A549 (cell line): ENCODE measurements at regions not wholly inside any gene's neighbourhood (a gene's known extent, or its start where the extent isn't known, plus 50 kb on each side); places are given as distances from the start of the nearest gene placed in this dataset.

ENCODE experiments used
- ATAC-seq, 2 experiments: fragments of 200-7000 bp in 1 of 2; fragments of >200 bp in 1 of 2; cut with Nextera tagmentation in 1 of 2; cut with Tn5 transposase in 1 of 2; 3 replicates each; pipeline versions ENCODE4 v1.8.0 to v1.9.1; 2018 to 2020; ENCODE audit warnings: mild to moderate bottlenecking in 1 of 2, moderate library complexity in 1 of 2
- CTCF ChIA-PET: fragments of 300-600 bp; sonication (Branson Sonifier 250); formaldehyde crosslinking; extraction: SDS; loops from one replicate; lab custom pipeline; 2021; ENCODE audit warnings: antibody characterized with exemption, inconsistent platforms; lab: Yijun Ruan, JAX
- POLR2A ChIA-PET: fragments of 350-600 bp; formaldehyde crosslinking; extraction: SDS; loops from one replicate; lab custom pipeline; 2021; ENCODE audit warnings: antibody characterized with exemption, inconsistent platforms; lab: Yijun Ruan, JAX
- DNase-seq, 2 experiments: peaks; one replicate each; pipeline versions ENCODE4 v3.0.0 to v3.0.0-alpha.2; 2011 to 2016; ENCODE audit warnings: low read depth in 1 of 2, low spot score in 1 of 2
- FAIRE-seq: peaks from 2 replicates; lab custom pipeline; 2011; peaks lifted over from hg19 to GRCh38; lab: Jason Lieb, UNC
- H3K27ac ChIP-seq, 2 experiments: fragments of >200 bp; sonication (Bioruptor Twin); formaldehyde crosslinking; 3 replicates each; pipeline ENCODE4 v1.5.1; 2016 to 2017
- H3K4me1 ChIP-seq: fragments of >200 bp; sonication (Bioruptor Twin); formaldehyde crosslinking; 3 replicates; pipeline ENCODE4 v1.6.1; 2016
- H3K4me2 ChIP-seq: fragments of >200 bp; sonication (Bioruptor Twin); formaldehyde crosslinking; 3 replicates; pipeline ENCODE4 v1.6.1; 2016
- H3K4me3 ChIP-seq: fragments of >200 bp; sonication (Bioruptor Twin); formaldehyde crosslinking; 3 replicates; pipeline ENCODE4 v1.5.1; 2016
- H3K9me3 ChIP-seq: fragments of >200 bp; sonication (Bioruptor Twin); formaldehyde crosslinking; 3 replicates; pipeline ENCODE4 v1.6.1; 2016
- BHLHE40 ChIP-seq: IDR thresholded peaks from 2 replicates; pipeline ENCODE4 v1.6.1; 2012; ENCODE audit warnings: low read depth, low read length, inconsistent platforms
- CBX2 ChIP-seq: fragments of 200-600 bp; sonication (generic); IDR thresholded peaks from 2 replicates; pipeline ENCODE4 v1.6.1; 2016; ENCODE audit warnings: low read depth, mild to moderate bottlenecking, borderline replicate concordance
- EHF ChIP-seq: fragments of 250-450 bp; sonication (Bioruptor Pico); IDR thresholded peaks from 2 replicates; pipeline ENCODE4 v1.5.0; 2020; ENCODE audit warnings: mild to moderate bottlenecking
- EP300 ChIP-seq, 2 experiments: fragments of >200 bp; sonication (Bioruptor Twin); formaldehyde crosslinking; IDR thresholded peaks; 2 replicates in 1 of 2; 3 replicates in 1 of 2; pipeline ENCODE4 v1.6.1; 2016 to 2017
- FOSB ChIP-seq: fragments of 250-450 bp; sonication (Bioruptor Pico); IDR thresholded peaks from 2 replicates; pipeline ENCODE4 v1.5.0; 2020; ENCODE audit warnings: mild to moderate bottlenecking, moderate library complexity
- JUNB ChIP-seq: fragments of >200 bp; sonication (Bioruptor Twin); formaldehyde crosslinking; IDR thresholded peaks from 2 replicates; pipeline ENCODE4 v1.6.1; 2016
- KDM1A ChIP-seq: fragments of 200-600 bp; sonication (generic); IDR thresholded peaks from 2 replicates; pipeline ENCODE4 v1.6.1; 2016; ENCODE audit warnings: low read depth, mild to moderate bottlenecking
- MAZ ChIP-seq: fragments of 150-350 bp; IDR thresholded peaks from 2 replicates; pipeline ENCODE4 v1.6.1; 2014; ENCODE audit warnings: antibody characterized with exemption, low read depth, low read length, borderline replicate concordance
- POLR2A ChIP-seq: IDR thresholded peaks from 2 replicates; pipeline ENCODE4 v1.6.1; 2012; ENCODE audit warnings: mild to moderate bottlenecking, low read length
- POLR2AphosphoS2 ChIP-seq: conservative IDR thresholded peaks from 2 replicates; pipeline ENCODE4 v1.6.1; 2012; ENCODE audit warnings: low read length, improper control_type of control experiment, inconsistent platforms
- RARB ChIP-seq: fragments of 250-450 bp; sonication (Bioruptor Pico); IDR thresholded peaks from 2 replicates; pipeline ENCODE4 v1.8.0; 2021; ENCODE audit warnings: mild to moderate bottlenecking, moderate library complexity
- TP53 ChIP-seq: fragments of 250-450 bp; sonication (Bioruptor Pico); IDR thresholded peaks from 2 replicates; pipeline ENCODE4 v1.5.0; 2021; ENCODE audit warnings: mild to moderate bottlenecking, moderate library complexity
- ZNF302 ChIP-seq: fragments of 250-450 bp; sonication (Bioruptor Pico); IDR thresholded peaks from 2 replicates; pipeline ENCODE4 v1.9.0; 2021; ENCODE audit warnings: inconsistent platforms, mild to moderate bottlenecking, moderate library complexity
- ZSCAN20 ChIP-seq: fragments of 250-450 bp; sonication (Bioruptor Pico); IDR thresholded peaks from 2 replicates; pipeline ENCODE4 v1.8.0; 2022; ENCODE audit warnings: mild to moderate bottlenecking, moderate library complexity
- WGBS: methylation state at CpG from one replicate; pipeline ENCODE4 v1.1.6; 2017; ENCODE audit errors: missing lambda C conversion rate; 5-methylcytosine and 5-hydroxymethylcytosine counted together
- TF ChIP-seq, protein P1 (sequence below): IDR thresholded peaks from 2 replicates; pipeline ENCODE4 v1.6.1; 2012
- TF ChIP-seq, protein P2 (sequence below): fragments of >200 bp; sonication (Bioruptor Twin); formaldehyde crosslinking; IDR thresholded peaks from 3 replicates; pipeline ENCODE4 v1.6.1; 2016
- TF ChIP-seq, protein P3 (sequence below): fragments of 150-350 bp; IDR thresholded peaks from 2 replicates; pipeline ENCODE4 v1.6.1; 2014; ENCODE audit warnings: low read depth, mild to moderate bottlenecking, low read length
- TF ChIP-seq, protein P4 (sequence below): IDR thresholded peaks from 2 replicates; pipeline ENCODE4 v1.6.1; 2012
- TF ChIP-seq, protein P5 (sequence below): fragments of 200-600 bp; sonication (generic); IDR thresholded peaks from 2 replicates; pipeline ENCODE4 v1.6.1; 2016; ENCODE audit warnings: antibody characterized with exemption, mild to moderate bottlenecking, moderate library complexity

DNA sequence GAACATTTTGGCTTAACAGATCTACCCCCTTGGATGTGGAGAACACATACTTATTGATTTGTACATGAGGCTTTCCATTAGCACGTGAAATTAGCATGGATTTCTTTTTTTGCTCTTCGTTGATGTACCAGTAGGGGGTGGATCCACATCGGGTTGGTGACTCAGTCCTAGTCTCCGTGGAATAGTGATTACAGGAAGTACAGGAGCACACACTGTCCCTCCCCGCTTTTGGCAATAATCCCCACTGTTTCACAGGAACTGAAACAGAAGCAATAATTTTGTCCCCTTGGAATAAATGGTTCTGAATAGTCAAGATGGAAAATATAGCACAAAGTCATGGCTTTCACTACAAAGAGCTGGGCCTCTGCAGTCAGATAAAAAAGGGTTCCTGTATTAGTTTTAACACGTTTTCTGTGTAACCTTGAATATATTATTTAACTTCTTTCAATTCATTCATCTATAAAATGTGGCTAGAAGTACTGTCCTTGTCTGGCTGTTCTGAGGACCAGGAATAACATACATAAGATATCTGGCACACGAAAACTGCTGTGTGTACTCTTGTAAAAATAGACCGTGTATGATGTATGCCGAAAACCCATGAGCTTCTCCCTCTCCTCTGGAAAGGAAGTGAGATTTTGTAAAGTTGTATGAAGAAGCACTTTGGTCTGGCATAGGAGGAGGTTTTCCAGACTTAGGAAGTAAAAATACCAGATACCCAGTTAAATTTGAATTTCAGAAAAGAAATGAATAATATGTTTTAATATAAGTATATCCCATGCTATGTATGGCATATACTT is 229.2 kb downstream of the GALR1 start:
- POLR2A ChIA-PET = no interaction called here
- FAIRE-seq (no peak), ATAC-seq (no peak)
- Histone ChIP-seq H3K4me1 (no peaks in the 10 kb centered on the region), H3K9me3 (no peaks in the 10 kb centered on the region)
- TF ChIP-seq JUNB (no peak), FOSB (CRISPR knock-in tag) (no peak), MAZ (no peak), POLR2AphosphoS2 (no peak), EHF (CRISPR knock-in tag) (no peak), CBX2 (no peak)
- TF ChIP-seq, protein P1, sequence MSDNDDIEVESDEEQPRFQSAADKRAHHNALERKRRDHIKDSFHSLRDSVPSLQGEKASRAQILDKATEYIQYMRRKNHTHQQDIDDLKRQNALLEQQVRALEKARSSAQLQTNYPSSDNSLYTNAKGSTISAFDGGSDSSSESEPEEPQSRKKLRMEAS = no peak
- TF ChIP-seq, protein P2, sequence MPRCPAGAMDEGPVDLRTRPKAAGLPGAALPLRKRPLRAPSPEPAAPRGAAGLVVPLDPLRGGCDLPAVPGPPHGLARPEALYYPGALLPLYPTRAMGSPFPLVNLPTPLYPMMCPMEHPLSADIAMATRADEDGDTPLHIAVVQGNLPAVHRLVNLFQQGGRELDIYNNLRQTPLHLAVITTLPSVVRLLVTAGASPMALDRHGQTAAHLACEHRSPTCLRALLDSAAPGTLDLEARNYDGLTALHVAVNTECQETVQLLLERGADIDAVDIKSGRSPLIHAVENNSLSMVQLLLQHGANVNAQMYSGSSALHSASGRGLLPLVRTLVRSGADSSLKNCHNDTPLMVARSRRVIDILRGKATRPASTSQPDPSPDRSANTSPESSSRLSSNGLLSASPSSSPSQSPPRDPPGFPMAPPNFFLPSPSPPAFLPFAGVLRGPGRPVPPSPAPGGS = no peak
- TF ChIP-seq, protein P3, sequence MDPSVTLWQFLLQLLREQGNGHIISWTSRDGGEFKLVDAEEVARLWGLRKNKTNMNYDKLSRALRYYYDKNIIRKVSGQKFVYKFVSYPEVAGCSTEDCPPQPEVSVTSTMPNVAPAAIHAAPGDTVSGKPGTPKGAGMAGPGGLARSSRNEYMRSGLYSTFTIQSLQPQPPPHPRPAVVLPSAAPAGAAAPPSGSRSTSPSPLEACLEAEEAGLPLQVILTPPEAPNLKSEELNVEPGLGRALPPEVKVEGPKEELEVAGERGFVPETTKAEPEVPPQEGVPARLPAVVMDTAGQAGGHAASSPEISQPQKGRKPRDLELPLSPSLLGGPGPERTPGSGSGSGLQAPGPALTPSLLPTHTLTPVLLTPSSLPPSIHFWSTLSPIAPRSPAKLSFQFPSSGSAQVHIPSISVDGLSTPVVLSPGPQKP = no peak
- TF ChIP-seq, all 56 proteins: peak for 0
- CTCF ChIA-PET = no interaction called here
- H3K27ac ChIP-seq = no peak overlapping the region
- no peak overlapping the region for H3K4me3 ChIP-seq
- DNase-seq = no peak
- H3K4me2 ChIP-seq = no peak overlapping the region
- 17% methylated on average over 9 of the region's 9 CpGs for WGBS

DNA sequence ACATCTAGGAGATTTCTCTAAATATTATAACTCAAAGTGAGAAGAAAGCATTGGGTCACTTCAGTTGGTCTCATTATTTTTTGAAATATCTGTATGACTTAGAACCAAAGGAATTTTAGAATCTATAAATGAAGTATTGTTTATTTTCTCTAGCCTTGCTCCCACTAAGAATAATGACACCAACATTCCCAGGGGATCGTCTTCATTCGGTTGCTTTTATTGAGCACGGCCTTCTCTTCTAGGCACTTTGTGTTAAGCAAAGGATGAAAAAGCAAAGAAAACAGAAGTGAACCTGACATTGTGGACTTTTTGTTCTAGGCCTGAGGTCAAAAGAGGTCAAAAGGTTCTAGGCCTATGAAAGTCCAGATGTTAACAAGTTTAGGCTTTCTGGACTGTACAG is 231.9 kb downstream of the GALR1 start:
- Histone ChIP-seq H3K4me1 (no peaks in the 10 kb centered on the region), H3K27ac (no peak overlapping the region), H3K9me3 (no peaks in the 10 kb centered on the region), H3K4me2 (no peak overlapping the region), H3K4me3 (no peak overlapping the region)
- POLR2A ChIA-PET = no interaction called here
- CTCF ChIA-PET = no interaction called here
- DNase-seq (no peak), FAIRE-seq (no peak), ATAC-seq (no peak)
- 73% methylated on average over 3 of the region's 3 CpGs for WGBS
- TF ChIP-seq, protein P4, sequence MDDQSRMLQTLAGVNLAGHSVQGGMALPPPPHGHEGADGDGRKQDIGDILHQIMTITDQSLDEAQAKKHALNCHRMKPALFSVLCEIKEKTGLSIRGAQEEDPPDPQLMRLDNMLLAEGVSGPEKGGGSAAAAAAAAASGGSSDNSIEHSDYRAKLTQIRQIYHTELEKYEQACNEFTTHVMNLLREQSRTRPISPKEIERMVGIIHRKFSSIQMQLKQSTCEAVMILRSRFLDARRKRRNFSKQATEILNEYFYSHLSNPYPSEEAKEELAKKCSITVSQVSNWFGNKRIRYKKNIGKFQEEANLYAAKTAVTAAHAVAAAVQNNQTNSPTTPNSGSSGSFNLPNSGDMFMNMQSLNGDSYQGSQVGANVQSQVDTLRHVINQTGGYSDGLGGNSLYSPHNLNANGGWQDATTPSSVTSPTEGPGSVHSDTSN = no peak
- TF ChIP-seq TP53 (CRISPR knock-in tag) = no peak
- no peak for TF ChIP-seq KDM1A
- TF ChIP-seq, protein P2 = no peak

DNA sequence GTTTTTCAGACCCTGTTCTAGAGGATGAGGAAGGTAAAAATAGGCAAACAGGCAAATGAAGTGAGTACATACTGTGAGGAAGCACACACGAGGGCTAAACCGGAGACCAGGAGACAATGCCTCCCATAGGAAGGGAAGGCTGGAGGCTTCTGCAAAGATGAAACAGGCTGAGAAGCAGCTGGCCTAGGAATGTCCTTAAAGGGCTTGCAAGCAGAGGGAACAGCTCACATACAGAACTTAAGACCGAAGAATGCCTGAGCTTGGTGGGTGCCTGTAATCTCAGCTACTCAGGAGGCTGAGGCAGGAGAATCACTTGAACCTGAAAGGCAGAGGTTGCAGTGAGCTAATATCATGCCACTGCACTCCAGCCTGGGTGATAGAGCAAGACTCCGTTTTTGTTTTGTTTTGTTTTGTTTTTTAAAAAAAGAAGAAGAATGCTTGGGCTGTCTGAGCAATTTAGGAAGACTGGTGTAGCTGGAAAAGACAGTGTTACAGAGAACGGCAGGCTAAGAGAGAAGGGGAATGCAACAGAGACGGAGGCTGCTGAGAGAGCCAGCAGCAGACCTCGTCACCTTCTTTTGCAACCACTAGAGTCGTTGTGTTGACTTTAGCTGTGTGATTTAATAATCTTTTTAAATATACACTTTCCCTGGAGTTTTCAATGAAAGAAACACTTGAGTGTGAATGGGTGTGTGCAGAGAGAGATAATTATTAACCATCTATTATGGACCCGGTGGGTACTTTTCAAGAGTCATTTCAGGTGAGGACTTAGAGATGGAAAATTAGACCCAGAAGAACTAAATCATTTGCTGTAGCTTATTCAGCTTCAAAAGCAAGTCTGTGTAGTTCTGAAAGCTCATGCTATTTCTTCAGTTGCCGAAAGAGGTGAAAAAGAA is 232.8 kb downstream of the GALR1 start:
- no peak overlapping the region for H3K27ac ChIP-seq
- no peaks in the 10 kb centered on the region for H3K4me1 ChIP-seq
- ChIA-PET POLR2A (no interaction called here), CTCF (no interaction called here)
- H3K4me2 ChIP-seq = no peak overlapping the region
- 23% methylated on average over 10 of the region's 10 CpGs for WGBS
- ATAC-seq (no peak), DNase-seq (no peak), FAIRE-seq (no peak)
- no peaks in the 10 kb centered on the region for H3K9me3 ChIP-seq
- no peak overlapping the region for H3K4me3 ChIP-seq
- TF ChIP-seq, protein P4 = no peak
- TF ChIP-seq, protein P5, sequence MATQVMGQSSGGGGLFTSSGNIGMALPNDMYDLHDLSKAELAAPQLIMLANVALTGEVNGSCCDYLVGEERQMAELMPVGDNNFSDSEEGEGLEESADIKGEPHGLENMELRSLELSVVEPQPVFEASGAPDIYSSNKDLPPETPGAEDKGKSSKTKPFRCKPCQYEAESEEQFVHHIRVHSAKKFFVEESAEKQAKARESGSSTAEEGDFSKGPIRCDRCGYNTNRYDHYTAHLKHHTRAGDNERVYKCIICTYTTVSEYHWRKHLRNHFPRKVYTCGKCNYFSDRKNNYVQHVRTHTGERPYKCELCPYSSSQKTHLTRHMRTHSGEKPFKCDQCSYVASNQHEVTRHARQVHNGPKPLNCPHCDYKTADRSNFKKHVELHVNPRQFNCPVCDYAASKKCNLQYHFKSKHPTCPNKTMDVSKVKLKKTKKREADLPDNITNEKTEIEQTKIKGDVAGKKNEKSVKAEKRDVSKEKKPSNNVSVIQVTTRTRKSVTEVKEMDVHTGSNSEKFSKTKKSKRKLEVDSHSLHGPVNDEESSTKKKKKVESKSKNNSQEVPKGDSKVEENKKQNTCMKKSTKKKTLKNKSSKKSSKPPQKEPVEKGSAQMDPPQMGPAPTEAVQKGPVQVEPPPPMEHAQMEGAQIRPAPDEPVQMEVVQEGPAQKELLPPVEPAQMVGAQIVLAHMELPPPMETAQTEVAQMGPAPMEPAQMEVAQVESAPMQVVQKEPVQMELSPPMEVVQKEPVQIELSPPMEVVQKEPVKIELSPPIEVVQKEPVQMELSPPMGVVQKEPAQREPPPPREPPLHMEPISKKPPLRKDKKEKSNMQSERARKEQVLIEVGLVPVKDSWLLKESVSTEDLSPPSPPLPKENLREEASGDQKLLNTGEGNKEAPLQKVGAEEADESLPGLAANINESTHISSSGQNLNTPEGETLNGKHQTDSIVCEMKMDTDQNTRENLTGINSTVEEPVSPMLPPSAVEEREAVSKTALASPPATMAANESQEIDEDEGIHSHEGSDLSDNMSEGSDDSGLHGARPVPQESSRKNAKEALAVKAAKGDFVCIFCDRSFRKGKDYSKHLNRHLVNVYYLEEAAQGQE = no peak
- TF ChIP-seq EP300 (IDR thresholded peaks at IDR 0.05) = no peak
- no peak for TF ChIP-seq ZSCAN20 (CRISPR knock-in tag)
- TF ChIP-seq ZNF302 (CRISPR knock-in tag) = no peak
- no peak for TF ChIP-seq POLR2AphosphoS2
- no peak for TF ChIP-seq RARB (CRISPR knock-in tag)
- no peak for TF ChIP-seq BHLHE40
- no peak for TF ChIP-seq POLR2A
